Trophoblast cell (in vitro differentiated cells and primary cell): ENCODE measurements at regions not wholly inside any gene's neighbourhood (a gene's known extent, or its start where the extent isn't known, plus 50 kb on each side); places are given as distances from the start of the nearest gene placed in this dataset.

Experiments used
- DNase-seq, 2 donors: peaks; one replicate each; pipeline ENCODE4 v3.0.0-alpha.2; 2016
- H2AFZ ChIP-seq: 2 replicates; pipeline ENCODE4 v1.6.1; 2013; ENCODE audit warnings: low read length, moderate library complexity, mild to moderate bottlenecking; ENCODE audit not compliant: insufficient read depth, poor library complexity
- H2AK5ac ChIP-seq: 2 replicates; pipeline ENCODE4 v1.6.1; 2013; ENCODE audit warnings: mild to moderate bottlenecking, low read length
- H2BK120ac ChIP-seq: 2 replicates; pipeline ENCODE4 v1.6.1; 2013; ENCODE audit warnings: low read length, mild to moderate bottlenecking, moderate library complexity; ENCODE audit not compliant: insufficient read depth, poor library complexity
- H2BK12ac ChIP-seq: 2 replicates; pipeline ENCODE4 v1.6.1; 2013; ENCODE audit warnings: mild to moderate bottlenecking, low read length, moderate library complexity
- H2BK5ac ChIP-seq: 2 replicates; pipeline ENCODE4 v1.6.1; 2013; ENCODE audit warnings: low read length, low read depth, moderate library complexity, mild to moderate bottlenecking; ENCODE audit not compliant: poor library complexity
- H3K14ac ChIP-seq: 2 replicates; pipeline ENCODE4 v1.6.1; 2013; ENCODE audit warnings: mild to moderate bottlenecking, low read length
- H3K18ac ChIP-seq: 2 replicates; pipeline ENCODE4 v1.6.1; 2013; ENCODE audit warnings: mild to moderate bottlenecking, low read length
- H3K23ac ChIP-seq: 2 replicates; pipeline ENCODE4 v1.6.1; 2013; ENCODE audit warnings: low read length
- H3K27ac ChIP-seq: 2 replicates; pipeline ENCODE4 v1.5.1; 2013; ENCODE audit warnings: low read depth, mild to moderate bottlenecking, inconsistent platforms, low read length, moderate library complexity
- H3K27me3 ChIP-seq: 2 replicates; pipeline ENCODE4 v1.6.1; 2013; ENCODE audit warnings: inconsistent platforms, mild to moderate bottlenecking, low read length, moderate library complexity; ENCODE audit not compliant: insufficient read depth
- H3K36me3 ChIP-seq, 2 experiments: 1 replicate in 1 of 2; 2 replicates in 1 of 2; pipeline ENCODE4 v1.6.1; 2013; ENCODE audit warnings: low read length in 2 of 2, mild to moderate bottlenecking in 2 of 2, moderate library complexity in 1 of 2; ENCODE audit not compliant: insufficient read depth in 2 of 2, control insufficient read depth in 1 of 2
- H3K4ac ChIP-seq: 2 replicates; pipeline ENCODE4 v1.6.1; 2013; ENCODE audit warnings: low read depth, mild to moderate bottlenecking, low read length, moderate library complexity
- H3K4me1 ChIP-seq, 2 experiments: 1 replicate in 1 of 2; 2 replicates in 1 of 2; pipeline ENCODE4 v1.6.1; 2013; ENCODE audit warnings: low read length in 2 of 2, mild to moderate bottlenecking in 2 of 2, moderate library complexity in 1 of 2; ENCODE audit not compliant: insufficient read depth in 2 of 2, control insufficient read depth in 1 of 2
- H3K4me2 ChIP-seq: 2 replicates; pipeline ENCODE4 v1.6.1; 2013; ENCODE audit warnings: inconsistent platforms, mild to moderate bottlenecking, low read length, moderate library complexity
- H3K4me3 ChIP-seq: 2 replicates; pipeline ENCODE4 v1.5.1; 2013; ENCODE audit warnings: mild to moderate bottlenecking, low read depth, low read length, inconsistent platforms
- H3K79me1 ChIP-seq: one replicate; pipeline ENCODE4 v1.6.1; 2013; ENCODE audit warnings: low read length
- H3K79me2 ChIP-seq: 2 replicates; pipeline ENCODE4 v1.6.1; 2013; ENCODE audit warnings: low read length, mild to moderate bottlenecking; ENCODE audit not compliant: control insufficient read depth, insufficient read depth, poor library complexity
- H3K9ac ChIP-seq: 2 replicates; pipeline ENCODE4 v1.6.1; 2013; ENCODE audit warnings: mild to moderate bottlenecking, low read length
- H3K9me3 ChIP-seq: 2 replicates; pipeline ENCODE4 v1.6.1; 2013; ENCODE audit warnings: low read depth, mild to moderate bottlenecking, control low read depth, inconsistent platforms, low read length; ENCODE audit not compliant: insufficient read depth
- H4K12ac ChIP-seq: 2 replicates; pipeline ENCODE4 v1.6.1; 2013; ENCODE audit warnings: low read depth, mild to moderate bottlenecking, low read length, moderate library complexity
- H4K8ac ChIP-seq: 2 replicates; pipeline ENCODE4 v1.6.1; 2013; ENCODE audit warnings: low read depth, mild to moderate bottlenecking, low read length, moderate library complexity
- H4K91ac ChIP-seq: one replicate; pipeline ENCODE4 v1.6.1; 2013; ENCODE audit warnings: low read depth, mild to moderate bottlenecking, low read length, moderate library complexity
- WGBS: extraction: QIAGEN DNeasy Blood & Tissue Kit; methylation state at CpG from one replicate; pipeline ENCODE4 v1.1.7; 2013; ENCODE audit warnings: missing lambda C conversion rate; ENCODE audit not compliant: insufficient read length, insufficient coverage; ENCODE audit errors: extremely low coverage; 5-methylcytosine and 5-hydroxymethylcytosine counted together

DNA sequence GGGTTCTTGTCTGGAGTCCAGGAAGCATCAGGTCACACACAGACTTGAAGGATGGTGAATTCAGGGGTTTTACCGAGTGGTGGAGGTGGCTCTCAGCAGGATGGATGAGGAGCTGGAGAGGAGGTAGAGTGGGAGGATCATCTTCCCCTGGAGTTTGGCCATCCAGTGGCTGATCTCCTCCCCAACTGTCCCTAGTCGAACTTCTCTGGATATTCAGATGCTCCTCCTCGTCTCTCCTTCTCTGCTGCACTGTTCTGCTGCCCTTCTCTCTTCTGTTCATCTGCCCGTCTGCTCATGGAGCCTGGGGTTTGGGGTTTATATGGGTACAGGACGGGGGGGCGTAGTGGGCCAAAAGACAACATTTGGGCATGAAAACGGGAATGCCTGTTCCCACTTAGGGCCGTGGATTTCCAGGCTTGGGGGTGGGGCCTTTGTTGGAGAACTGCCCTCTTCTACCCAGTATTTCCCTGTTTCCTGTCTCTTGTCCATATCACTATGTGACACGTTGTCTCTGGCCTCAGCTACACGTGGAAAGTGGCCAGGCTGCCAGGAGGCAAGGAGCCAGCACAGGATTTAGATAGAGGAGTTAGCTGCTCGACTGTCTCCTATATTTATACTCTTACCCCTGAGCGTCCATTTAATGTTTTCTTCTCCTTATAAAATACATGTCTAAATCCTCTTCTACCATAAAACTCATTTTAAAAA, 76.7 kb downstream of the SIPA1L2 start:
- Histone ChIP-seq H3K27ac (peak overlapping the region; percentile 20), H3K23ac (no peak overlapping the region), H3K9ac (no peak overlapping the region), H3K36me3 (peaks cover 2 to 4% of the 10 kb centered on the region in 2 experiments), H4K91ac (peak overlapping the region; percentile 88), H2BK12ac (peak overlapping the region; percentile 97), H2AK5ac (peak overlapping the region; percentile 69), H3K14ac (peak overlapping the region; percentile 73), H3K4me2 (no peak overlapping the region), H2BK120ac (peak overlapping the region; percentile 90), H2AFZ (peak overlapping the region; percentile 51), H3K27me3 (no peaks in the 10 kb centered on the region), H3K18ac (peak overlapping the region; percentile 36), H3K9me3 (no peaks in the 10 kb centered on the region), H3K4ac (peak overlapping the region; percentile 7), H2BK5ac (peak overlapping the region; percentile 15), H3K4me3 (no peak overlapping the region), H3K4me1 (peaks cover 23 to 47% of the 10 kb centered on the region in 2 experiments), H3K79me1 (peaks cover 8% of the 10 kb centered on the region), H4K12ac (peak overlapping the region; percentile 7), H3K79me2 (peaks cover 6% of the 10 kb centered on the region), H4K8ac (peak overlapping the region; percentile 67)
- no CpG with 5 or more reads among the region's 12 CpGs for WGBS
- no peak for DNase-seq

DNA sequence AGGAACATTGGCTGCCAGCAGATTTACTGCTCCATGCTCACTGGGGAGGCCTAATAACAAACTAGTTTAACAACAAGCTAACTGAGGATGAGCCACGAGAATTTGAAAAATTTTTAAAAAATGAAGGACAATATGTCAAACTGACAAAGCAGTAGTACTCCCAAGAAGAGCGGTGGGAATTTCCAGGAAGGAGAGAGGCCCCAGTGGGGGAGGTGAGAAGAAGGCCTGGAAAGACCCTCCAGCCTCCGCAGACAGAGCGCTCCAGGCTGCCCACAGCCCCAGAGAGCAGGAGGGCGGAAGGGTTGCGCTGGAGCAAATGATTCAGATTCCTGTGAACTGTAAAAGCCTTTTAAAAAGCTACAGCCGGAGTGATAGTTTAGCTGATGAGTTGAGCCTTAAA, 78.5 kb downstream of the SIPA1L2 start:
- Histone ChIP-seq H2BK120ac (peak overlapping the region; percentile 61), H3K9me3 (no peaks in the 10 kb centered on the region), H3K36me3 (peaks cover 2 to 4% of the 10 kb centered on the region in 2 experiments), H3K23ac (no peak overlapping the region), H3K79me1 (peaks cover 8% of the 10 kb centered on the region), H3K4me3 (no peak overlapping the region), H2BK12ac (no peak overlapping the region), H3K18ac (no peak overlapping the region), H3K27me3 (no peaks in the 10 kb centered on the region), H4K8ac (no peak overlapping the region), H3K14ac (no peak overlapping the region), H3K9ac (no peak overlapping the region), H3K4ac (no peak overlapping the region), H3K4me2 (peak overlapping the region; percentile 21), H4K12ac (no peak overlapping the region), H3K79me2 (peaks cover 4% of the 10 kb centered on the region), H2AFZ (no peak overlapping the region), H3K27ac (peak overlapping the region; percentile 88), H2BK5ac (no peak overlapping the region), H2AK5ac (no peak overlapping the region), H4K91ac (peak overlapping the region; percentile 19), H3K4me1 (peaks cover 15 to 37% of the 10 kb centered on the region in 2 experiments)
- peak; percentile 33 to 69 for DNase-seq
- WGBS = no CpG with 5 or more reads among the region's 7 CpGs

GRCh38 chr1:232550007-232550406, 79.9 kb downstream of the SIPA1L2 start:
- Histone ChIP-seq H3K4me3 (no peak overlapping the region), H3K36me3 (peaks cover 2 to 4% of the 10 kb centered on the region in 2 experiments), H4K12ac (no peak overlapping the region), H4K8ac (no peak overlapping the region), H2AK5ac (no peak overlapping the region), H2BK12ac (no peak overlapping the region), H3K9ac (no peak overlapping the region), H2BK5ac (no peak overlapping the region), H3K14ac (no peak overlapping the region), H2AFZ (no peak overlapping the region), H3K9me3 (no peaks in the 10 kb centered on the region), H2BK120ac (no peak overlapping the region), H4K91ac (no peak overlapping the region), H3K79me2 (peaks cover 4% of the 10 kb centered on the region), H3K4me2 (no peak overlapping the region), H3K4me1 (peaks cover 13 to 27% of the 10 kb centered on the region in 2 experiments), H3K4ac (no peak overlapping the region), H3K27me3 (no peaks in the 10 kb centered on the region), H3K23ac (no peak overlapping the region), H3K18ac (no peak overlapping the region), H3K79me1 (peaks cover 8% of the 10 kb centered on the region), H3K27ac (no peak overlapping the region)
- WGBS = no CpG with 5 or more reads among the region's 2 CpGs
- DNase-seq = no peak

DNA sequence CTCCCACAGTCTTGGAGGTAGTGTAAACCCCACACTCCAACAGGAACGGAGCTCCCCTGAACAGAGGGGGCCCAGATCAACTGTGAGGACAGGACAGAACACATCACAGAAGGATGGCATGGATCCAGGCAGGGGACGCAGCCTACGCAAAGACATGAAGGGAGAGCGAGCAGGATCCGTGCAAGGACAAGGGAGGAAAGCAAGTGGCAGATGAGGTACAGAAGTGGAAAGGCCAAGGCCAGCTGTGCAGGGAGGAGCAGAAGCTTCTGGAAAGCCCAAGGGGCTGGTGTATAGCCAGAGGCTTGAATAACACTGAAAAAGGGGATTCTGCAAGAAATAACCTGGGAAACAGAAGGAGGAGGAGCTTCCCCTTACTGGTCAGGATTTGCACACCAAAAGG, 81.2 kb downstream of the SIPA1L2 start:
- Histone ChIP-seq H4K91ac (no peak overlapping the region), H3K4me1 (peaks cover 13 to 27% of the 10 kb centered on the region in 2 experiments), H3K18ac (peak overlapping the region; percentile 11), H4K12ac (no peak overlapping the region), H4K8ac (no peak overlapping the region), H3K79me1 (peaks cover 8% of the 10 kb centered on the region), H2BK12ac (no peak overlapping the region), H3K23ac (no peak overlapping the region), H3K36me3 (peaks cover 2 to 4% of the 10 kb centered on the region in 2 experiments), H2BK5ac (no peak overlapping the region), H2AK5ac (no peak overlapping the region), H3K27me3 (no peaks in the 10 kb centered on the region), H3K4me2 (no peak overlapping the region), H2BK120ac (no peak overlapping the region), H3K9ac (no peak overlapping the region), H3K4ac (no peak overlapping the region), H3K4me3 (no peak overlapping the region), H3K9me3 (no peaks in the 10 kb centered on the region), H3K79me2 (peaks cover 4% of the 10 kb centered on the region), H3K27ac (no peak overlapping the region), H2AFZ (no peak overlapping the region), H3K14ac (no peak overlapping the region)
- WGBS = no CpG with 5 or more reads among the region's 5 CpGs
- DNase-seq = no peak
